Thoracic aorta (tissue), 2 donors: ENCODE measurements at regions not wholly inside any gene's neighbourhood (a gene's known extent, or its start where the extent isn't known, plus 50 kb on each side); places are given as distances from the start of the nearest gene placed in this dataset.

Source experiments
- ATAC-seq: fragments of 150-250 bp; one replicate; pipeline ENCODE4 v1.8.0; 2017; ENCODE audit warnings: low read depth; ENCODE audit not compliant: insufficient number of reproducible peaks, low FRiP score
- DNase-seq: peaks from one replicate; pipeline ENCODE4 v3.0.0-alpha.2; 2020; ENCODE audit warnings: low spot score
- H3K27ac ChIP-seq, 2 donors: fragments of 200-600 bp; sonication (generic); 1 replicate in 1 of 2; 2 replicates in 1 of 2; pipeline ENCODE4 v1.5.1; 2016; ENCODE audit warnings: mild to moderate bottlenecking in 2 of 2, moderate library complexity in 2 of 2
- H3K27me3 ChIP-seq: fragments of 200-600 bp; sonication (generic); replicated peaks from 2 replicates; pipeline ENCODE4 v1.6.0; 2016; ENCODE audit warnings: mild to moderate bottlenecking; ENCODE audit not compliant: insufficient read depth
- H3K36me3 ChIP-seq: fragments of 200-600 bp; sonication (generic); one replicate; pipeline ENCODE4 v1.5.1; 2016
- H3K4me1 ChIP-seq, 2 donors: fragments of 200-600 bp; sonication (generic); 1 replicate in 1 of 2; 2 replicates in 1 of 2; pipeline versions ENCODE4 v1.5.1 to v1.6.0; 2016; ENCODE audit warnings: low read depth in 2 of 2, mild to moderate bottlenecking in 1 of 2; ENCODE audit not compliant: control insufficient read depth in 1 of 2
- H3K4me3 ChIP-seq: fragments of 200-600 bp; sonication (generic); 2 replicates; pipeline ENCODE4 v1.5.1; 2016; ENCODE audit warnings: mild to moderate bottlenecking
- H3K9me3 ChIP-seq: fragments of 200-600 bp; sonication (generic); 2 replicates; pipeline ENCODE4 v1.5.1; 2016
- CTCF ChIP-seq: fragments of 200-600 bp; sonication (generic); IDR thresholded peaks from one replicate; pipeline ENCODE4 v1.5.1; 2019; ENCODE audit warnings: antibody characterized with exemption

GRCh38 chrX:125101971-125102755 is 217.5 kb upstream of the TEX13C start:
- no peak overlapping the region for H3K27ac ChIP-seq
- H3K4me3 ChIP-seq: no peak overlapping the region
- no peak for DNase-seq
- H3K27me3 ChIP-seq: no peaks in the 10 kb centered on the region
- H3K36me3 ChIP-seq: no peaks in the 10 kb centered on the region
- H3K4me1 ChIP-seq: no peaks in the 10 kb centered on the region
- no peak for TF ChIP-seq CTCF
- no peaks in the 10 kb centered on the region for H3K9me3 ChIP-seq
- no peak for ATAC-seq

- Histone ChIP-seq H3K9me3 (no peaks in the 10 kb centered on the region), H3K27me3 (no peaks in the 10 kb centered on the region), H3K4me1 (no peaks in the 10 kb centered on the region), H3K4me3 (no peak overlapping the region), H3K27ac (no peak overlapping the region), H3K36me3 (no peaks in the 10 kb centered on the region)
- no peak for TF ChIP-seq CTCF
- no peak for ATAC-seq
- no peak for DNase-seq
Measured at GRCh38 chrX:125103693-125104092, 216.0 kb upstream of the TEX13C start.

- no peak overlapping the region for H3K4me3 ChIP-seq
- H3K27me3 ChIP-seq: no peaks in the 10 kb centered on the region
- TF ChIP-seq CTCF: no peak
- DNase-seq (no peak), ATAC-seq (no peak)
- H3K27ac ChIP-seq: no peak overlapping the region
- no peaks in the 10 kb centered on the region for H3K4me1 ChIP-seq
- no peaks in the 10 kb centered on the region for H3K36me3 ChIP-seq
- no peaks in the 10 kb centered on the region for H3K9me3 ChIP-seq
Measured at GRCh38 chrX:125108921-125109320, 210.8 kb upstream of the TEX13C start.

GRCh38 chrX:125131164-125131563 is 188.5 kb upstream of the TEX13C start:
- TF ChIP-seq CTCF: no peak
- Histone ChIP-seq H3K27me3 (no peaks in the 10 kb centered on the region), H3K9me3 (no peaks in the 10 kb centered on the region), H3K4me3 (no peak overlapping the region), H3K4me1 (no peaks in the 10 kb centered on the region), H3K27ac (no peak overlapping the region), H3K36me3 (no peaks in the 10 kb centered on the region)
- ATAC-seq (no peak), DNase-seq (no peak)

- Histone ChIP-seq H3K36me3 (no peaks in the 10 kb centered on the region), H3K4me3 (no peak overlapping the region), H3K27me3 (no peaks in the 10 kb centered on the region), H3K27ac (no peak overlapping the region), H3K9me3 (no peaks in the 10 kb centered on the region), H3K4me1 (no peaks in the 10 kb centered on the region)
- TF ChIP-seq CTCF: no peak
- no peak for DNase-seq
- ATAC-seq: no peak
Measured at GRCh38 chrX:125132274-125132673, 187.4 kb upstream of the TEX13C start.
